Dermis blood vessel endothelial cell (primary cell): ENCODE measurements at regions not wholly inside any gene's neighbourhood (a gene's known extent, or its start where the extent isn't known, plus 50 kb on each side); places are given as distances from the start of the nearest gene placed in this dataset.
"Not testable (repeated sequence)": the region's sequence is repeated elsewhere in the genome, so short reads cannot be mapped to it uniquely, and the experiment has no call there.

Experiments
- DNase-seq: peaks from one replicate; pipeline ENCODE4 v3.0.0; 2010

GRCh38 chr5:14929293-14930065 lies 57.9 kb upstream of the ANKH start:
- no peak for DNase-seq

- no peak for DNase-seq
Measured at GRCh38 chr5:14928661-14929060, 57.1 kb upstream of the ANKH start.

GRCh38 chr5:14925326-14925725 lies 53.7 kb upstream of the ANKH start:
- peak; percentile 44 for DNase-seq

- not testable (repeated sequence) for DNase-seq
Measured at GRCh38 chr5:14922952-14923351, 51.4 kb upstream of the ANKH start.

- DNase-seq: no peak
Measured at GRCh38 chr5:14922456-14922855, 50.9 kb upstream of the ANKH start.
